Activated naive CD8-positive, alpha-beta T cell treated with anti-CD3 and anti-CD28 coated beads, Interleukin-2, amount 10 ng/mL, durations not matched to agents 7 days and 5 days (primary cell): ENCODE measurements at regions not wholly inside any gene's neighbourhood (a gene's known extent, or its start where the extent isn't known, plus 50 kb on each side); places are given as distances from the start of the nearest gene placed in this dataset.

Experiments
- ATAC-seq: fragments of 150-1000 bp; cut with Tn5 transposase; one replicate; pipeline ENCODE4 v1.10.0; 2021; ENCODE audit warnings: low read depth, moderate library complexity
- POLR2A ChIA-PET: fragments of 350-600 bp; sonication (Branson Sonifier 250); formaldehyde crosslinking; loops from one replicate; lab custom pipeline; 2021; ENCODE audit warnings: antibody characterized with exemption; lab: Charles Lee
- DNase-seq: peaks from one replicate; pipeline ENCODE4 v3.0.0; 2021
- H3K27ac Mint-ChIP-seq: one replicate; pipeline ENCODE4 v1.8.0; 2022; ENCODE audit warnings: mild to moderate bottlenecking, mixed read lengths
- H3K27me3 Mint-ChIP-seq: one replicate; pipeline ENCODE4 v1.8.0; 2022; ENCODE audit warnings: mild to moderate bottlenecking, moderate library complexity, mixed read lengths
- H3K36me3 Mint-ChIP-seq: one replicate; pipeline ENCODE4 v1.8.0; 2021; ENCODE audit warnings: mild to moderate bottlenecking, mixed read lengths
- H3K4me1 Mint-ChIP-seq: one replicate; pipeline ENCODE4 v1.8.0; 2021; ENCODE audit warnings: mixed read lengths
- H3K4me3 Mint-ChIP-seq: one replicate; pipeline ENCODE4 v1.8.0; 2022; ENCODE audit warnings: mild to moderate bottlenecking, moderate library complexity, mixed read lengths
- H3K9me3 Mint-ChIP-seq: one replicate; pipeline ENCODE4 v1.8.0; 2021; ENCODE audit warnings: mixed read lengths

- DNase-seq (no peak), ATAC-seq (no peak)
- peaks cover 12% of the 10 kb centered on the region for H3K36me3 Mint-ChIP-seq
- no peak overlapping the region for H3K4me3 Mint-ChIP-seq
- peaks cover 9% of the 10 kb centered on the region for H3K9me3 Mint-ChIP-seq
- H3K27me3 Mint-ChIP-seq, result peaks cover 6% of the 10 kb centered on the region
- POLR2A ChIA-PET, result interaction anchor here (0.6 kb wide), 1 partner anchor 233 kb away, joined by 3 read pairs; no protein-coding TSS in a partner anchor
- peaks cover 3% of the 10 kb centered on the region for H3K4me1 Mint-ChIP-seq
- no peak overlapping the region for H3K27ac Mint-ChIP-seq
Measured at GRCh38 chr6:44685213-44685612, 297.7 kb downstream of the CDC5L start.

GRCh38 chr6:44696099-44696498, 308.6 kb downstream of the CDC5L start:
- no peak for DNase-seq
- no peak overlapping the region for H3K4me3 Mint-ChIP-seq
- POLR2A ChIA-PET, result no interaction called here

GRCh38 chr6:44696686-44697085, 309.2 kb downstream of the CDC5L start:
- Mint-ChIP-seq H3K9me3 (peaks cover 2% of the 10 kb centered on the region), H3K27ac (no peak overlapping the region), H3K27me3 (peaks cover 3% of the 10 kb centered on the region), H3K36me3 (peaks cover under 1% of the 10 kb centered on the region), H3K4me3 (no peak overlapping the region), H3K4me1 (peaks cover 2% of the 10 kb centered on the region)
- ATAC-seq (no peak), DNase-seq (no peak)
- POLR2A ChIA-PET, result no interaction called here

More at GRCh38 chr6:44696099-44696498, 308.6 kb downstream of the CDC5L start:
- ATAC-seq, result no peak
- H3K27me3 Mint-ChIP-seq, result peaks cover 3% of the 10 kb centered on the region
- H3K27ac Mint-ChIP-seq, result no peak overlapping the region
- H3K36me3 Mint-ChIP-seq, result peaks cover 2% of the 10 kb centered on the region
- H3K9me3 Mint-ChIP-seq, result peaks cover 2% of the 10 kb centered on the region
- no peaks in the 10 kb centered on the region for H3K4me1 Mint-ChIP-seq

GRCh38 chr6:44697327-44697726, 309.8 kb downstream of the CDC5L start:
- H3K4me1 Mint-ChIP-seq, result peaks cover 2% of the 10 kb centered on the region
- H3K27me3 Mint-ChIP-seq, result peaks cover 3% of the 10 kb centered on the region
- POLR2A ChIA-PET, result no interaction called here
- no peak for DNase-seq
- H3K36me3 Mint-ChIP-seq, result no peaks in the 10 kb centered on the region
- no peak overlapping the region for H3K4me3 Mint-ChIP-seq
- H3K9me3 Mint-ChIP-seq, result no peaks in the 10 kb centered on the region
- H3K27ac Mint-ChIP-seq, result no peak overlapping the region
- no peak for ATAC-seq

GRCh38 chr6:44698602-44699001, 311.1 kb downstream of the CDC5L start:
- H3K4me3 Mint-ChIP-seq, result no peak overlapping the region
- peaks cover 2% of the 10 kb centered on the region for H3K4me1 Mint-ChIP-seq
- H3K36me3 Mint-ChIP-seq, result no peaks in the 10 kb centered on the region
- no peaks in the 10 kb centered on the region for H3K9me3 Mint-ChIP-seq
- ATAC-seq, result no peak
- peaks cover 3% of the 10 kb centered on the region for H3K27me3 Mint-ChIP-seq
- no peak for DNase-seq
- H3K27ac Mint-ChIP-seq, result no peak overlapping the region
- POLR2A ChIA-PET, result no interaction called here

- Mint-ChIP-seq H3K9me3 (no peaks in the 10 kb centered on the region), H3K27me3 (no peaks in the 10 kb centered on the region), H3K4me1 (peaks cover 5% of the 10 kb centered on the region), H3K27ac (no peak overlapping the region), H3K4me3 (no peak overlapping the region), H3K36me3 (no peaks in the 10 kb centered on the region)
- ATAC-seq, result no peak
- DNase-seq, result no peak
- POLR2A ChIA-PET, result no interaction called here
Measured at GRCh38 chr6:44699082-44699481, 311.6 kb downstream of the CDC5L start.

- Mint-ChIP-seq H3K4me3 (no peak overlapping the region), H3K9me3 (peaks cover under 1% of the 10 kb centered on the region), H3K27ac (no peak overlapping the region), H3K4me1 (peaks cover 5% of the 10 kb centered on the region), H3K36me3 (no peaks in the 10 kb centered on the region), H3K27me3 (no peaks in the 10 kb centered on the region)
- POLR2A ChIA-PET, result no interaction called here
- ATAC-seq (no peak), DNase-seq (no peak)
Measured at GRCh38 chr6:44699851-44700250, 312.3 kb downstream of the CDC5L start.

- Mint-ChIP-seq H3K9me3 (peaks cover 2% of the 10 kb centered on the region), H3K36me3 (no peaks in the 10 kb centered on the region), H3K4me1 (peaks cover 7% of the 10 kb centered on the region), H3K27ac (no peak overlapping the region), H3K27me3 (no peaks in the 10 kb centered on the region), H3K4me3 (no peak overlapping the region)
- DNase-seq (no peak), ATAC-seq (no peak)
- POLR2A ChIA-PET, result no interaction called here
Measured at GRCh38 chr6:44700422-44700821, 312.9 kb downstream of the CDC5L start.

GRCh38 chr6:44701038-44701636, 313.6 kb downstream of the CDC5L start:
- no peak overlapping the region for H3K27ac Mint-ChIP-seq
- no peak for DNase-seq
- POLR2A ChIA-PET, result no interaction called here

GRCh38 chr6:44701637-44702101, 314.2 kb downstream of the CDC5L start:
- ATAC-seq, result no peak
- POLR2A ChIA-PET, result no interaction called here
- peaks cover 2% of the 10 kb centered on the region for H3K9me3 Mint-ChIP-seq
- no peaks in the 10 kb centered on the region for H3K36me3 Mint-ChIP-seq
- H3K27me3 Mint-ChIP-seq, result no peaks in the 10 kb centered on the region
- DNase-seq, result no peak
- peaks cover 7% of the 10 kb centered on the region for H3K4me1 Mint-ChIP-seq
- H3K27ac Mint-ChIP-seq, result no peak overlapping the region
- no peak overlapping the region for H3K4me3 Mint-ChIP-seq

More at GRCh38 chr6:44701038-44701636, 313.6 kb downstream of the CDC5L start:
- Mint-ChIP-seq H3K36me3 (no peaks in the 10 kb centered on the region), H3K4me3 (no peak overlapping the region), H3K9me3 (peaks cover 2% of the 10 kb centered on the region), H3K27me3 (no peaks in the 10 kb centered on the region), H3K4me1 (peaks cover 7% of the 10 kb centered on the region)
- peak; percentile 33 for ATAC-seq

GRCh38 chr6:44702292-44702691, 314.8 kb downstream of the CDC5L start:
- H3K27ac Mint-ChIP-seq, result peak overlapping the region; percentile 7
- ATAC-seq, result no peak
- peaks cover 7% of the 10 kb centered on the region for H3K4me1 Mint-ChIP-seq

GRCh38 chr6:44704240-44705150, 317.0 kb downstream of the CDC5L start:
- POLR2A ChIA-PET, result no interaction called here
- Mint-ChIP-seq H3K36me3 (peaks cover 3% of the 10 kb centered on the region), H3K9me3 (peaks cover 7% of the 10 kb centered on the region), H3K27ac (no peak overlapping the region), H3K27me3 (no peaks in the 10 kb centered on the region), H3K4me1 (peaks cover 9% of the 10 kb centered on the region), H3K4me3 (no peak overlapping the region)
- DNase-seq, result no peak
- no peak for ATAC-seq

More at GRCh38 chr6:44702292-44702691, 314.8 kb downstream of the CDC5L start:
- Mint-ChIP-seq H3K36me3 (no peaks in the 10 kb centered on the region), H3K27me3 (no peaks in the 10 kb centered on the region), H3K4me3 (no peak overlapping the region), H3K9me3 (peaks cover 2% of the 10 kb centered on the region)
- POLR2A ChIA-PET, result no interaction called here
- no peak for DNase-seq

- Mint-ChIP-seq H3K4me3 (no peak overlapping the region), H3K9me3 (peaks cover 7% of the 10 kb centered on the region), H3K4me1 (peaks cover 9% of the 10 kb centered on the region), H3K27ac (no peak overlapping the region), H3K27me3 (no peaks in the 10 kb centered on the region), H3K36me3 (peaks cover 3% of the 10 kb centered on the region)
- ATAC-seq (no peak), DNase-seq (no peak)
- POLR2A ChIA-PET, result no interaction called here
Measured at GRCh38 chr6:44705596-44705995, 318.1 kb downstream of the CDC5L start.

GRCh38 chr6:44706011-44706410, 318.5 kb downstream of the CDC5L start:
- POLR2A ChIA-PET, result no interaction called here
- H3K4me1 Mint-ChIP-seq, result peaks cover 9% of the 10 kb centered on the region
- H3K27ac Mint-ChIP-seq, result no peak overlapping the region
- peaks cover 3% of the 10 kb centered on the region for H3K36me3 Mint-ChIP-seq
- DNase-seq (no peak), ATAC-seq (no peak)
- H3K27me3 Mint-ChIP-seq, result no peaks in the 10 kb centered on the region
- no peak overlapping the region for H3K4me3 Mint-ChIP-seq
- peaks cover 7% of the 10 kb centered on the region for H3K9me3 Mint-ChIP-seq
